ENCODE measurements at regions not wholly inside any gene's neighbourhood (a gene's known extent, or its start where the extent isn't known, plus 50 kb on each side); places are given as distances from the start of the nearest gene placed in this dataset.

DNA sequence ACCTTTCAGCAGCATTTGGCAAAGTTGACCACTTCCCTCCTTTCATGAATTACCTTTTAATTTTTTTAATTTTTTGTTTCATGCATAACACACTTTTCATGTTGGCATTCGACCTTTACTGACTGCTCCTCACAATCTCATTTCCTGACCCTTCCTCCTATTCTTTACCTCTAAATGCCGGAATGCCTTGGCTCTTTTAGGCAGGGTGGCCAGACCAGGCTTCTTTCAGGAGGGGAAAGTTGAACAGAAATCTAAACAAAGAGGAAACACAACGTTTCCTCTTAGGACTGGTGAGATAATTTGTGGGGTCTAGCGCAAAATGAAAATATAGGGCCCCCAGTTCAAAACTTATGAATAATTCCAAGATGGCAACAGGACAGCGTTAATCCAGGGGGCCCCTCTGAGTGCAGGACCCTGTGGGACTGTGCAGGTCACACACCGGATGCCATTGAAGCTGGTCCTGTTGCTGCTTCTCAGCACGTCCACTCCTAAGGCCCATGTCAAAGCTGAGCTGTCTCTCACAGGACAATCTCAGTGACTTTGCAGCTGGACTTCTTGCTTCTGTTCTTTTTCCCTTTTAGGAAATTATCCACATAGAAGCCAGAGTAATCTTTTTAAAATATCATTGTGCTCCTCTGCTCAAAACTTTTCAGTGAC lies 313.8 kb downstream of the HDGFL1 start:
- no peak overlapping the region for H3K9ac ChIP-seq (ENCODE audit: low read depth in 1 of 2, low read length in 2 of 2)
- no peak overlapping the region for H3K27ac ChIP-seq (ENCODE audit: low read depth in 1 of 2, low read length in 2 of 2)
- TF ChIP-seq RAD21 (IDR thresholded peaks at IDR 0.05) (no peak), NR2F2 (IDR thresholded peaks at IDR 0.05) (peak; percentile 67)
- H3K4me3 ChIP-seq (ENCODE audit: low read depth in 1 of 3, low read length in 3 of 3), result no peak overlapping the region
- no peaks in the 10 kb centered on the region for H3K36me3 ChIP-seq (ENCODE audit: control insufficient read depth in 4 of 4, insufficient read depth in 3 of 4, low read depth in 1 of 4, low read length in 3 of 4)
- WGBS, result 65% methylated on average over 7 of the region's 7 CpGs
- no peaks in the 10 kb centered on the region for H3K27me3 ChIP-seq (ENCODE audit: control insufficient read depth in 4 of 4, insufficient read depth in 4 of 4, low read length in 3 of 4)
- no peaks in the 10 kb centered on the region for H3K4me1 ChIP-seq (ENCODE audit: control insufficient read depth in 4 of 4, insufficient read depth in 4 of 4, low read length in 3 of 4)
- H3K9me3 ChIP-seq (ENCODE audit: control insufficient read depth in 4 of 4, low read length in 3 of 4), result no peaks in the 10 kb centered on the region
- no peak for DNase-seq (ENCODE audit: low spot score)

- Histone ChIP-seq H3K4me3 (ENCODE audit: low read depth in 1 of 3, low read length in 3 of 3) (no peak overlapping the region), H3K27me3 (ENCODE audit: control insufficient read depth in 4 of 4, insufficient read depth in 4 of 4, low read length in 3 of 4) (no peaks in the 10 kb centered on the region), H3K27ac (ENCODE audit: low read depth in 1 of 2, low read length in 2 of 2) (no peak overlapping the region), H3K9me3 (ENCODE audit: control insufficient read depth in 4 of 4, low read length in 3 of 4) (no peaks in the 10 kb centered on the region), H3K36me3 (ENCODE audit: control insufficient read depth in 4 of 4, insufficient read depth in 3 of 4, low read depth in 1 of 4, low read length in 3 of 4) (no peaks in the 10 kb centered on the region), H3K4me1 (ENCODE audit: control insufficient read depth in 4 of 4, insufficient read depth in 4 of 4, low read length in 3 of 4) (no peaks in the 10 kb centered on the region), H3K9ac (ENCODE audit: low read depth in 1 of 2, low read length in 2 of 2) (no peak overlapping the region)
- DNase-seq (ENCODE audit: low spot score), result no peak
- WGBS, result 52% methylated on average over 6 of the region's 6 CpGs
- TF ChIP-seq JUND (IDR thresholded peaks at IDR 0.05), result no peak
- no peak for TF ChIP-seq EGR1 (IDR thresholded peaks at IDR 0.05; ENCODE audit: low read depth in 2 of 2)
- no peak for TF ChIP-seq GABPA (IDR thresholded peaks at IDR 0.05 in 1 of 2, conservative IDR thresholded peaks at IDR 0.05 in 1 of 2)
- no peak for TF ChIP-seq RXRA (IDR thresholded peaks at IDR 0.05)
These were observed 315.1 kb downstream of the HDGFL1 start for GRCh38 chr6:22884456-22884855.

- H3K27ac ChIP-seq (ENCODE audit: low read depth in 1 of 2, low read length in 2 of 2), result no peak overlapping the region
- no peaks in the 10 kb centered on the region for H3K4me1 ChIP-seq (ENCODE audit: control insufficient read depth in 4 of 4, insufficient read depth in 4 of 4, low read length in 3 of 4)
- no peak for DNase-seq (ENCODE audit: low spot score)
- no peak overlapping the region for H3K9ac ChIP-seq (ENCODE audit: low read depth in 1 of 2, low read length in 2 of 2)
- H3K4me3 ChIP-seq (ENCODE audit: low read depth in 1 of 3, low read length in 3 of 3), result no peak overlapping the region
- no peak for TF ChIP-seq REST (IDR thresholded peaks at IDR 0.05)
- TF ChIP-seq RAD21 (IDR thresholded peaks at IDR 0.05), result no peak
- no peak for TF ChIP-seq TAF1 (conservative IDR thresholded peaks at IDR 0.05)
- no peak for TF ChIP-seq JUND (IDR thresholded peaks at IDR 0.05)
- no peak for TF ChIP-seq NR2F2 (IDR thresholded peaks at IDR 0.05)
- TF ChIP-seq, protein P1, sequence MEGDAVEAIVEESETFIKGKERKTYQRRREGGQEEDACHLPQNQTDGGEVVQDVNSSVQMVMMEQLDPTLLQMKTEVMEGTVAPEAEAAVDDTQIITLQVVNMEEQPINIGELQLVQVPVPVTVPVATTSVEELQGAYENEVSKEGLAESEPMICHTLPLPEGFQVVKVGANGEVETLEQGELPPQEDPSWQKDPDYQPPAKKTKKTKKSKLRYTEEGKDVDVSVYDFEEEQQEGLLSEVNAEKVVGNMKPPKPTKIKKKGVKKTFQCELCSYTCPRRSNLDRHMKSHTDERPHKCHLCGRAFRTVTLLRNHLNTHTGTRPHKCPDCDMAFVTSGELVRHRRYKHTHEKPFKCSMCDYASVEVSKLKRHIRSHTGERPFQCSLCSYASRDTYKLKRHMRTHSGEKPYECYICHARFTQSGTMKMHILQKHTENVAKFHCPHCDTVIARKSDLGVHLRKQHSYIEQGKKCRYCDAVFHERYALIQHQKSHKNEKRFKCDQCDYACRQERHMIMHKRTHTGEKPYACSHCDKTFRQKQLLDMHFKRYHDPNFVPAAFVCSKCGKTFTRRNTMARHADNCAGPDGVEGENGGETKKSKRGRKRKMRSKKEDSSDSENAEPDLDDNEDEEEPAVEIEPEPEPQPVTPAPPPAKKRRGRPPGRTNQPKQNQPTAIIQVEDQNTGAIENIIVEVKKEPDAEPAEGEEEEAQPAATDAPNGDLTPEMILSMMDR (IDR thresholded peaks at IDR 0.05; ENCODE audit: low read depth, low read length, missing input control), result no peak
- TF ChIP-seq EGR1 (IDR thresholded peaks at IDR 0.05; ENCODE audit: low read depth in 2 of 2), result no peak
- TF ChIP-seq HNF4G (IDR thresholded peaks at IDR 0.05), result no peak
- TF ChIP-seq SP1 (IDR thresholded peaks at IDR 0.05), result no peak
- TF ChIP-seq FOXA2 (IDR thresholded peaks at IDR 0.05), result no peak
- no peak for TF ChIP-seq GABPA (IDR thresholded peaks at IDR 0.05 in 1 of 2, conservative IDR thresholded peaks at IDR 0.05 in 1 of 2)
- TF ChIP-seq FOXA1 (IDR thresholded peaks at IDR 0.05), result no peak
- TF ChIP-seq MAX (IDR thresholded peaks at IDR 0.05), result no peak
- TF ChIP-seq, protein P2, sequence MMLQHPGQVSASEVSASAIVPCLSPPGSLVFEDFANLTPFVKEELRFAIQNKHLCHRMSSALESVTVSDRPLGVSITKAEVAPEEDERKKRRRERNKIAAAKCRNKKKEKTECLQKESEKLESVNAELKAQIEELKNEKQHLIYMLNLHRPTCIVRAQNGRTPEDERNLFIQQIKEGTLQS (IDR thresholded peaks at IDR 0.05), result no peak
- no peak for TF ChIP-seq HNF4A (conservative IDR thresholded peaks at IDR 0.05)
- H3K27me3 ChIP-seq (ENCODE audit: control insufficient read depth in 4 of 4, insufficient read depth in 4 of 4, low read length in 3 of 4), result no peaks in the 10 kb centered on the region
- no peaks in the 10 kb centered on the region for H3K9me3 ChIP-seq (ENCODE audit: control insufficient read depth in 4 of 4, low read length in 3 of 4)
- no peaks in the 10 kb centered on the region for H3K36me3 ChIP-seq (ENCODE audit: control insufficient read depth in 4 of 4, insufficient read depth in 3 of 4, low read depth in 1 of 4, low read length in 3 of 4)
- WGBS, result 66% methylated on average over 10 of the region's 10 CpGs
These were observed 317.6 kb downstream of the HDGFL1 start for GRCh38 chr6:22886650-22887581.
